ENCODE measurements at regions not wholly inside any gene's neighbourhood (a gene's known extent, or its start where the extent isn't known, plus 50 kb on each side); places are given as distances from the start of the nearest gene placed in this dataset.
"Not testable (repeated sequence)": the region's sequence is repeated elsewhere in the genome, so short reads cannot be mapped to it uniquely, and the experiment has no call there.

DNA sequence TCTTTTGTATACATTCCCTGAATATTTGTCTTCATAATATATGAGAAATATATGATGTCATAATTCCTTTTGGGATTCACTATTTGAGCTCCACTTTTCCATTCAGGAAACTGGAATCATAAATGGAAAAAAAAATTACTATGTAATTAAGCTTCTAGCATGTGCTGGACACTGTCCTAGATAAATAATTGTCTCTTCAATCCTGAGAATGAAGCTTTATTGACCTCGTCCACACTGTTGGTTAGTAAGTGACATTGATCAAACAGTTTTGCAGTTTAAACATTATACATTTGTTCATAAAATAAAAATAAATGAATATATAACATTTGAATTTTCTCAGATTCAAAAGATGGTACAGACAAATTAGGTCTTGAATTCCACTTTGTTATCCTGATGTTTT, 1691.2 kb downstream of the LRRC4C start:
- Histone ChIP-seq H3K4me3 (ENCODE audit: control insufficient read depth in 1 of 2, extremely low read depth in 1 of 2, low read length in 1 of 2) (no peak overlapping the region), H3K4me1 (ENCODE audit: control insufficient read depth in 1 of 2, extremely low read depth in 1 of 2, insufficient read depth in 2 of 2, low read length in 2 of 2) (no peaks in the 10 kb centered on the region), H3K36me3 (ENCODE audit: control insufficient read depth in 2 of 2, extremely low read depth in 1 of 2, insufficient read depth in 1 of 2, low read length in 1 of 2) (no peaks in the 10 kb centered on the region), H3K27ac (ENCODE audit: low read length) (no peak overlapping the region), H3K27me3 (replicated peaks in 1 of 2; ENCODE audit: control insufficient read depth in 2 of 2, extremely low read depth in 1 of 2, insufficient read depth in 2 of 2, low read length in 1 of 2) (no peaks in the 10 kb centered on the region), H3K9me3 (peaks cover 2% of the 10 kb centered on the region)
- Mint-ChIP-seq H3K36me3 (no peaks in the 10 kb centered on the region), H3K9me3 (peaks cover 9 to 33% (median 19%) of the 10 kb centered on the region in 3 donors), H3K27me3 (no peaks in the 10 kb centered on the region), H3K4me1 (no peaks in the 10 kb centered on the region), H3K4me3 (no peak overlapping the region), H3K27ac (no peak overlapping the region)
- CTCF ChIA-PET = no interaction called here
- DNase-seq = no peak
- ATAC-seq (replicated peaks in 1 of 4) = no peak
- POLR2A ChIA-PET = no interaction called here
- WGBS (ENCODE audit: insufficient coverage) = no CpG with 5 or more reads among the region's 1 CpG

DNA sequence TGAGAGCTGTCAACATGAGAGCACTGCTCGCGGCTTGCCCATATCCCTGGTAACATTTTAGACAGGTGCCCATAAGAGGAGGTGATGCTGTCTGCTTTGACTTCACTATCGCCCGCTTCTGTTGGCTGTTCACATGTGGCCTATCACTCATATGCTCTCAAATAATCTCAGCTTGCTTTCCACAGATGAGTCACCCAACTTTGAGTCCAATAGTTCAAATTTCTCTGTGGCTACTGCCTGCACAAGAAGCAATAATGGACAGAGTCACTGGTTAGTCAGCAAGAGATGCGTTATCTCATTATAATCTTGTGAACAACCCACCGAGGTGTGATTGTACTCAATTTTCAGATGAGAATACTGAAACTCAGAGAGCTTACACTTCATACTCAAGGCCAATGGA, 1714.1 kb downstream of the LRRC4C start:
- Mint-ChIP-seq H3K36me3 (no peaks in the 10 kb centered on the region), H3K4me1 (no peaks in the 10 kb centered on the region), H3K27me3 (no peaks in the 10 kb centered on the region), H3K9me3 (peaks cover 22 to 25% (median 23%) of the 10 kb centered on the region in 3 donors), H3K27ac (no peak overlapping the region), H3K4me3 (no peak overlapping the region)
- ChIA-PET CTCF (no interaction called here), POLR2A (no interaction called here)
- DNase-seq (no peak), ATAC-seq (replicated peaks in 1 of 4) (no peak)
- H3K27ac ChIP-seq (ENCODE audit: low read length) = no peak overlapping the region
- H3K27me3 ChIP-seq (replicated peaks in 1 of 2; ENCODE audit: control insufficient read depth in 2 of 2, extremely low read depth in 1 of 2, insufficient read depth in 2 of 2, low read length in 1 of 2) = no peaks in the 10 kb centered on the region
- H3K36me3 ChIP-seq (ENCODE audit: control insufficient read depth in 2 of 2, extremely low read depth in 1 of 2, insufficient read depth in 1 of 2, low read length in 1 of 2) = no peaks in the 10 kb centered on the region
- no peaks in the 10 kb centered on the region for H3K4me1 ChIP-seq (ENCODE audit: control insufficient read depth in 1 of 2, extremely low read depth in 1 of 2, insufficient read depth in 2 of 2, low read length in 2 of 2)
- WGBS (ENCODE audit: insufficient coverage) = 100% methylated on average over 2 of the region's 6 CpGs
- no peaks in the 10 kb centered on the region for H3K9me3 ChIP-seq
- H3K4me3 ChIP-seq (ENCODE audit: control insufficient read depth in 1 of 2, extremely low read depth in 1 of 2, low read length in 1 of 2) = no peak overlapping the region

DNA sequence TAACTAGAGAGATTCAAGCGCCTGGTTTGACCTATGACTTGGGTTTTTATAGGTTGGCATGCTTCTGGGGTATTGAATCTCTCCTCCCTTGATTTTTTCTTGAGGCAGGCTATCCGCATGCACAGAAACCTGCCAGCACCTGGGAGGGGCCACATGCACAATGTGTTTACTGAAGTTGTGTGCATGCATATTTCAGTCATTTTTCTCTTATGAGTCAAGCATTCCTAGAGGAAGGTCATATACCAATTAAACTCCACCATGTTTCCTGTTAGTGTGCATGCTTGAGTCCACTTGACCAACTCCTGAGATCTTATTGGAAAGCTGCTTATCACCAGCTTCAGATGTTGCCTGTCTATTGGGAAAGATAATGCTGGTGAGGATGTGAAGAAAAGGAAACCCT, 1718.4 kb downstream of the LRRC4C start:
- Mint-ChIP-seq H3K27ac (no peak overlapping the region), H3K9me3 (peaks cover 12 to 13% (median 12%) of the 10 kb centered on the region in 3 donors), H3K36me3 (no peaks in the 10 kb centered on the region), H3K27me3 (no peaks in the 10 kb centered on the region), H3K4me3 (no peak overlapping the region), H3K4me1 (no peaks in the 10 kb centered on the region)
- ChIA-PET CTCF (no interaction called here), POLR2A (no interaction called here)
- H3K4me1 ChIP-seq (ENCODE audit: control insufficient read depth in 1 of 2, extremely low read depth in 1 of 2, insufficient read depth in 2 of 2, low read length in 2 of 2) = no peaks in the 10 kb centered on the region
- no peak for ATAC-seq (replicated peaks in 1 of 4)
- WGBS (ENCODE audit: insufficient coverage) = no CpG with 5 or more reads among the region's 2 CpGs
- H3K27ac ChIP-seq (ENCODE audit: low read length) = no peak overlapping the region
- H3K27me3 ChIP-seq (replicated peaks in 1 of 2; ENCODE audit: control insufficient read depth in 2 of 2, extremely low read depth in 1 of 2, insufficient read depth in 2 of 2, low read length in 1 of 2) = no peaks in the 10 kb centered on the region
- DNase-seq = no peak
- H3K9me3 ChIP-seq = no peaks in the 10 kb centered on the region
- H3K4me3 ChIP-seq (ENCODE audit: control insufficient read depth in 1 of 2, extremely low read depth in 1 of 2, low read length in 1 of 2) = no peak overlapping the region
- no peaks in the 10 kb centered on the region for H3K36me3 ChIP-seq (ENCODE audit: control insufficient read depth in 2 of 2, extremely low read depth in 1 of 2, insufficient read depth in 1 of 2, low read length in 1 of 2)

DNA sequence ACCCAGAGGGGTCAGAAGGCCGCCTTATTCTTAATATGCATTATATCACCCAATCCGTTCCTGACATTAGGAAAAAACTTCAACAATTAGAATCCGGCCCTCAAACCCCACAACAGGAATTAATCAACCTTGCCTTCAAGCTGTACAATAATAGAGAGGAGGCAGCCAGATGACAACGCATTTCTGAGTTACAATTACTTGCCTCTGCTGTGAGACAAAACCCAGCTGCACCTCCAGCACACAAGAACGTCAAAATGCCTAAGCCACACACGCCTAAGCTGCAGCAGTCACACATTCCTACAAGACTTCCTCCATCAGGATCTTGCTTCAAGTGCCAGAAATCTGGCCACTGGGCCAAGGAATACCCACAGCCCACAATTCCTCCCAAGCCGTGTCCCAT, 1723.1 kb downstream of the LRRC4C start:
- H3K27ac ChIP-seq (ENCODE audit: low read length); H3K27me3 Mint-ChIP-seq; CTCF ChIA-PET: not testable (repeated sequence)

DNA sequence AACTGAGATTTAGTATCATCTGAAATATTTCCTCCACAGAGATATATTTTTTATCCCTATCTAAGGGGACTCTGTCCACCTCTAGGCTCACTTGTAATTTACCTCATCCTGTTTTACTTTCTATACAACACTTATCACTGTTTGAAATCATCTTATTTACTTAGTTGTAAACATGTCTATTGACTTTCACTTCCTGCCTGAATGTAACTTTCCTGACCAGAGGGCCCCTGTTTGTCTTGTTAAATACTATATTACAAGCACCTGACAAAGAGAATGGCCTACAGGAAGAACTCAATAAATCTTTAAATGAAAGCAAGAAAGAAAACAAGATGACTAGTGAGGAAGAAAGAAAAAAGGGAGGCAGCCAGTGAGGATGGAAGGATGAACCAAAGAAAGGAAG, 1727.5 kb downstream of the LRRC4C start:
- ATAC-seq (replicated peaks in 1 of 4) (no peak), DNase-seq (no peak)
- Mint-ChIP-seq H3K4me3 (no peak overlapping the region), H3K4me1 (no peaks in the 10 kb centered on the region), H3K36me3 (no peaks in the 10 kb centered on the region), H3K9me3 (peaks cover 10 to 22% (median 17%) of the 10 kb centered on the region in 3 donors), H3K27ac (no peak overlapping the region), H3K27me3 (no peaks in the 10 kb centered on the region)
- no peaks in the 10 kb centered on the region for H3K9me3 ChIP-seq
- no peak overlapping the region for H3K27ac ChIP-seq (ENCODE audit: low read length)
- POLR2A ChIA-PET = interaction anchor here in 1 of 2 donors (0.6 kb wide), 1 partner anchor 214 kb away, joined by 3 read pairs; no protein-coding TSS in a partner anchor
- no peaks in the 10 kb centered on the region for H3K27me3 ChIP-seq (replicated peaks in 1 of 2; ENCODE audit: control insufficient read depth in 2 of 2, extremely low read depth in 1 of 2, insufficient read depth in 2 of 2, low read length in 1 of 2)
- no peak overlapping the region for H3K4me3 ChIP-seq (ENCODE audit: control insufficient read depth in 1 of 2, extremely low read depth in 1 of 2, low read length in 1 of 2)
- H3K4me1 ChIP-seq (ENCODE audit: control insufficient read depth in 1 of 2, extremely low read depth in 1 of 2, insufficient read depth in 2 of 2, low read length in 2 of 2) = no peaks in the 10 kb centered on the region
- CTCF ChIA-PET = no interaction called here
- H3K36me3 ChIP-seq (ENCODE audit: control insufficient read depth in 2 of 2, extremely low read depth in 1 of 2, insufficient read depth in 1 of 2, low read length in 1 of 2) = no peaks in the 10 kb centered on the region

More for the DNA sequence above, 1723.1 kb downstream of the LRRC4C start:
- H3K9me3 ChIP-seq; H3K27me3 ChIP-seq (replicated peaks in 1 of 2; ENCODE audit: control insufficient read depth in 2 of 2, extremely low read depth in 1 of 2, insufficient read depth in 2 of 2, low read length in 1 of 2); H3K4me3 Mint-ChIP-seq; H3K4me1 Mint-ChIP-seq; H3K4me3 ChIP-seq (ENCODE audit: control insufficient read depth in 1 of 2, extremely low read depth in 1 of 2, low read length in 1 of 2); H3K4me1 ChIP-seq (ENCODE audit: control insufficient read depth in 1 of 2, extremely low read depth in 1 of 2, insufficient read depth in 2 of 2, low read length in 2 of 2); POLR2A ChIA-PET; H3K27ac Mint-ChIP-seq; H3K36me3 ChIP-seq (ENCODE audit: control insufficient read depth in 2 of 2, extremely low read depth in 1 of 2, insufficient read depth in 1 of 2, low read length in 1 of 2); ATAC-seq (replicated peaks in 1 of 4); DNase-seq; H3K36me3 Mint-ChIP-seq: not testable (repeated sequence)
- 91% methylated on average over 5 of the region's 7 CpGs for WGBS (ENCODE audit: insufficient coverage)
- H3K9me3 Mint-ChIP-seq = peaks cover 10 to 18% (median 17%) of the 10 kb centered on the region in 3 donors

DNA sequence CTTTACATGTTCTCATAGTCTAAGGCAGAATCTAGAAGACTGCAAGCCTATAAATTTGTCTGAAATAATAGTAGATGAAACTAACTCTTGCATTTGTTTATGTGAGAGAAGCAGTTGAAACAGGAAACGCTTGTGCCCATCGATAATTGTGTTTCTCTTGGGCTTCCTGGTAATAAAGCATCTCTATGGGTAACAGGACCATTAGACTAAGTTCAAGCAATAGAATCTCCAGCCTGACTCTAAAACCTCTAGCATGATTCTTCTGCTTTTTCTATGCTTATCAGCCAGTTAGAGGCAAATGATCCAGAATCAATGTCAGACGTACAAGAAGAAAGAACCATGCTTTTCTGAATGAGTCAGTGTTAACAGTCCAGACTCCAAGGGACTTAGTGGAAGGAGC, 1734.4 kb downstream of the LRRC4C start:
- POLR2A ChIA-PET = no interaction called here
- H3K27ac Mint-ChIP-seq = no peak overlapping the region
- H3K9me3 ChIP-seq = no peaks in the 10 kb centered on the region
- no peak overlapping the region for H3K4me3 Mint-ChIP-seq
- H3K27me3 ChIP-seq (replicated peaks in 1 of 2; ENCODE audit: control insufficient read depth in 2 of 2, extremely low read depth in 1 of 2, insufficient read depth in 2 of 2, low read length in 1 of 2) = no peaks in the 10 kb centered on the region
- no peaks in the 10 kb centered on the region for H3K36me3 Mint-ChIP-seq
- WGBS (ENCODE audit: insufficient coverage) = 57% methylated on average over 2 of the region's 3 CpGs
- ATAC-seq (replicated peaks in 1 of 4) (no peak), DNase-seq (no peak)
- CTCF ChIA-PET = no interaction called here
- no peaks in the 10 kb centered on the region for H3K36me3 ChIP-seq (ENCODE audit: control insufficient read depth in 2 of 2, extremely low read depth in 1 of 2, insufficient read depth in 1 of 2, low read length in 1 of 2)
- no peaks in the 10 kb centered on the region for H3K4me1 Mint-ChIP-seq
- H3K9me3 Mint-ChIP-seq = peaks cover 0 to 15% (median 8%) of the 10 kb centered on the region in 3 donors
- no peak overlapping the region for H3K4me3 ChIP-seq (ENCODE audit: control insufficient read depth in 1 of 2, extremely low read depth in 1 of 2, low read length in 1 of 2)
- no peak overlapping the region for H3K27ac ChIP-seq (ENCODE audit: low read length)
- no peaks in the 10 kb centered on the region for H3K27me3 Mint-ChIP-seq
- no peaks in the 10 kb centered on the region for H3K4me1 ChIP-seq (ENCODE audit: control insufficient read depth in 1 of 2, extremely low read depth in 1 of 2, insufficient read depth in 2 of 2, low read length in 2 of 2)

DNA sequence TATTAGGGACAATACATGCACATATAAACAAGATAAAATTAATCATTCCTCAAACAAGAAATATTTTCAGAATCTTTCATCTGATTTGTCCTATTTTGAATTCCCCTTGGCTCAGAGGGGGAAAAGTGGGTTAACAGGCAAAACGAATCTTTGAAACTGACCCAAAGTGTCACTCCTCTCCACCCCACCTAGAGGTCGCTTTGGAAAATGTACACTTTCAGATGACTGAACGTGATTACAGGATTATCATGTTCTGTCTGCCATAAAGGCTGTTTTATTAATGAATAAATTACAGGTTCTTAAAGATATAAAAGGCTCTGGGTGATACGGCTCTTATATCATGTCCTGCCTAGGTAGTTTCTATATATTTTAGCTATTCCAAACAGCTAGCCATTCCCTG, 1735.0 kb downstream of the LRRC4C start:
- H3K27ac ChIP-seq (ENCODE audit: low read length) = no peak overlapping the region
- Mint-ChIP-seq H3K9me3 (peaks cover 0 to 15% (median 10%) of the 10 kb centered on the region in 3 donors), H3K27me3 (no peaks in the 10 kb centered on the region), H3K4me3 (no peak overlapping the region), H3K4me1 (no peaks in the 10 kb centered on the region), H3K27ac (no peak overlapping the region), H3K36me3 (no peaks in the 10 kb centered on the region)
- no peaks in the 10 kb centered on the region for H3K27me3 ChIP-seq (replicated peaks in 1 of 2; ENCODE audit: control insufficient read depth in 2 of 2, extremely low read depth in 1 of 2, insufficient read depth in 2 of 2, low read length in 1 of 2)
- ATAC-seq (replicated peaks in 1 of 4) (no peak), DNase-seq (no peak)
- no peaks in the 10 kb centered on the region for H3K9me3 ChIP-seq
- no peak overlapping the region for H3K4me3 ChIP-seq (ENCODE audit: control insufficient read depth in 1 of 2, extremely low read depth in 1 of 2, low read length in 1 of 2)
- H3K4me1 ChIP-seq (ENCODE audit: control insufficient read depth in 1 of 2, extremely low read depth in 1 of 2, insufficient read depth in 2 of 2, low read length in 2 of 2) = no peaks in the 10 kb centered on the region
- CTCF ChIA-PET = no interaction called here
- no CpG with 5 or more reads among the region's 4 CpGs for WGBS (ENCODE audit: insufficient coverage)
- POLR2A ChIA-PET = no interaction called here
- H3K36me3 ChIP-seq (ENCODE audit: control insufficient read depth in 2 of 2, extremely low read depth in 1 of 2, insufficient read depth in 1 of 2, low read length in 1 of 2) = no peaks in the 10 kb centered on the region

All from T-cell (primary cell).